PC-3 (cell line): ENCODE measurements at regions not wholly inside any gene's neighbourhood (a gene's known extent, or its start where the extent isn't known, plus 50 kb on each side); places are given as distances from the start of the nearest gene placed in this dataset.
A peak's percentile ranks its signal among the peaks of the same experiment; 100 is the strongest.

ENCODE experiments used
- ATAC-seq: fragments of 200-7000 bp; cut with Tn5 transposase; 2 replicates; pipeline ENCODE4 v1.9.1; 2020; ENCODE audit warnings: mild to moderate bottlenecking, moderate library complexity
- BruUV-seq: library from RNA; stranded (reverse); fragments of 400-500 nt; replicated peaks from 2 replicates; lab custom pipeline; 2021; lab: Mats Ljungman, UMichigan
- CTCF ChIA-PET: fragments of 300-600 bp; sonication (Branson Sonifier 250); formaldehyde crosslinking; loops from one replicate; lab custom pipeline; 2022; ENCODE audit warnings: antibody characterized with exemption; lab: Charles Lee
- POLR2A ChIA-PET: fragments of 300-600 bp; sonication (Branson Sonifier 250); formaldehyde crosslinking; loops from one replicate; lab custom pipeline; 2022; ENCODE audit warnings: antibody characterized with exemption; ENCODE audit not compliant: unreplicated experiment; lab: Charles Lee
- DNase-seq: peaks from one replicate; pipeline ENCODE4 v3.0.0-alpha.2; 2015
- H2AFZ ChIP-seq: fragments of 300-600 bp; sonication (generic); 2 replicates; pipeline ENCODE4 v1.6.0; 2016; ENCODE audit warnings: antibody characterized with exemption, low read length
- H3F3A ChIP-seq: fragments of 300-600 bp; sonication (generic); one replicate; pipeline ENCODE4 v1.6.0; 2017; ENCODE audit warnings: antibody characterized with exemption, low read length, control low read depth, mild to moderate bottlenecking; ENCODE audit not compliant: unreplicated experiment
- H3K27ac ChIP-seq: fragments of 300-600 bp; sonication (generic); 2 replicates; pipeline ENCODE4 v1.5.1; 2016; ENCODE audit warnings: mild to moderate bottlenecking, low read length
- H3K27me3 ChIP-seq: fragments of 300-600 bp; sonication (generic); 2 replicates; pipeline ENCODE4 v1.6.1; 2016; ENCODE audit warnings: low read length, mixed read lengths
- H3K36me3 ChIP-seq: fragments of 300-600 bp; sonication (generic); 2 replicates; pipeline ENCODE4 v1.6.1; 2016; ENCODE audit warnings: low read depth, mixed run types, low read length, mixed read lengths
- H3K4me1 ChIP-seq: fragments of 300-600 bp; sonication (generic); 2 replicates; pipeline ENCODE4 v1.5.1; 2016; ENCODE audit warnings: low read length; ENCODE audit not compliant: insufficient read depth
- H3K4me2 ChIP-seq: fragments of 300-600 bp; sonication (generic); 2 replicates; pipeline ENCODE4 v1.6.0; 2016; ENCODE audit warnings: low read length
- H3K4me3 ChIP-seq: fragments of 300-600 bp; sonication (generic); 2 replicates; pipeline ENCODE4 v1.5.1; 2016; ENCODE audit warnings: mild to moderate bottlenecking, low read length, mixed read lengths
- H3K79me2 ChIP-seq: fragments of 300-600 bp; sonication (generic); 2 replicates; pipeline ENCODE4 v1.6.1; 2017; ENCODE audit warnings: low read length, mixed read lengths
- H3K9ac ChIP-seq: fragments of 300-600 bp; sonication (generic); 2 replicates; pipeline ENCODE4 v1.6.0; 2016; ENCODE audit warnings: mild to moderate bottlenecking, low read length
- H3K9me2 ChIP-seq: fragments of 300-600 bp; sonication (generic); replicated peaks from 2 replicates; pipeline ENCODE4 v1.6.1; 2016; ENCODE audit warnings: mixed run types, low read length, mixed read lengths
- H3K9me3 ChIP-seq: fragments of 300-600 bp; sonication (generic); 2 replicates; pipeline ENCODE4 v1.6.1; 2016; ENCODE audit warnings: low read length, mixed read lengths
- H4K20me1 ChIP-seq: fragments of 300-600 bp; sonication (generic); 2 replicates; pipeline ENCODE4 v1.6.1; 2016; ENCODE audit warnings: low read length, mixed read lengths
- EZH2 ChIP-seq: fragments of 300-600 bp; sonication (generic); IDR thresholded peaks from one replicate; pipeline ENCODE4 v1.6.1; 2017; ENCODE audit warnings: antibody characterized with exemption, mild to moderate bottlenecking, low read length; ENCODE audit not compliant: unreplicated experiment
- EZH2phosphoT487 ChIP-seq: fragments of 300-600 bp; sonication (generic); IDR thresholded peaks from 2 replicates; pipeline ENCODE4 v1.6.1; 2018; ENCODE audit warnings: mild to moderate bottlenecking, antibody characterized with exemption, low read length, borderline replicate concordance
- intact Hi-C: fragments of 100-400 bp; cut with micrococcal nuclease; formaldehyde crosslinking; loops from 2 replicates; pipeline ENCODE4 v1.9.0; 2023
- TF ChIP-seq, protein P1 (sequence below): fragments of 300-600 bp; sonication (generic); conservative IDR thresholded peaks from 2 replicates; pipeline ENCODE4 v1.5.1; 2017; ENCODE audit warnings: antibody characterized with exemption, low read depth, mild to moderate bottlenecking, low read length

DNA sequence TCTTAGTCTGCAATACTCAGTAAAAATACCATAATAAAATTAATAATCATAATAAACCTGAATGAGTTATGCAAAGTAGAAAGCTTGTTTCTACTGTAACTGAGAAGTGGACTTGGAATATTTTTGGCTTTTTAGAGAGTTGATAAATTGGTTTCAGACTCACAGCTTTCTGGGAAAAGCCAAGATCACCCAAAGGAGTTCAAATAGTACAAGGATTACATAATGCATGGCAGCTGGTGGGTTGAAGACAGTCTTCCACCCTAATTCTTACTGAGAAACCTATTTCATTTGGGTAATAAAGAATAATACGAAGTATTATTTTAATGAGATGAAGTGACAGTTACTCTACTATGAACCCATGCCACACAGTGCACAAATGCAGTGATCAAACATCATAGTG lies 139.4 kb upstream of the KLF12 start:
- no peak overlapping the region for H3K27ac ChIP-seq
- H2AFZ ChIP-seq = no peak overlapping the region
- H3K79me2 ChIP-seq = no peaks in the 10 kb centered on the region
- no peak for DNase-seq
- no peak overlapping the region for H3K9ac ChIP-seq
- intact Hi-C loops = no loop called here
- no peaks in the 10 kb centered on the region for H3K36me3 ChIP-seq
- TF ChIP-seq EZH2phosphoT487 = no peak
- no peak for TF ChIP-seq EZH2
- TF ChIP-seq, protein P1, sequence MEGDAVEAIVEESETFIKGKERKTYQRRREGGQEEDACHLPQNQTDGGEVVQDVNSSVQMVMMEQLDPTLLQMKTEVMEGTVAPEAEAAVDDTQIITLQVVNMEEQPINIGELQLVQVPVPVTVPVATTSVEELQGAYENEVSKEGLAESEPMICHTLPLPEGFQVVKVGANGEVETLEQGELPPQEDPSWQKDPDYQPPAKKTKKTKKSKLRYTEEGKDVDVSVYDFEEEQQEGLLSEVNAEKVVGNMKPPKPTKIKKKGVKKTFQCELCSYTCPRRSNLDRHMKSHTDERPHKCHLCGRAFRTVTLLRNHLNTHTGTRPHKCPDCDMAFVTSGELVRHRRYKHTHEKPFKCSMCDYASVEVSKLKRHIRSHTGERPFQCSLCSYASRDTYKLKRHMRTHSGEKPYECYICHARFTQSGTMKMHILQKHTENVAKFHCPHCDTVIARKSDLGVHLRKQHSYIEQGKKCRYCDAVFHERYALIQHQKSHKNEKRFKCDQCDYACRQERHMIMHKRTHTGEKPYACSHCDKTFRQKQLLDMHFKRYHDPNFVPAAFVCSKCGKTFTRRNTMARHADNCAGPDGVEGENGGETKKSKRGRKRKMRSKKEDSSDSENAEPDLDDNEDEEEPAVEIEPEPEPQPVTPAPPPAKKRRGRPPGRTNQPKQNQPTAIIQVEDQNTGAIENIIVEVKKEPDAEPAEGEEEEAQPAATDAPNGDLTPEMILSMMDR = no peak
- no peak overlapping the region for H3K4me2 ChIP-seq
- ChIA-PET CTCF (no interaction called here), POLR2A (no interaction called here)
- H3K9me3 ChIP-seq = no peaks in the 10 kb centered on the region
- peaks cover 16% of the 10 kb centered on the region for H3K4me1 ChIP-seq
- no peak overlapping the region for H3K4me3 ChIP-seq
- H3K9me2 ChIP-seq = no peaks in the 10 kb centered on the region
- no peaks in the 10 kb centered on the region for H3K27me3 ChIP-seq
- ATAC-seq = no peak
- no peaks in the 10 kb centered on the region for H3F3A ChIP-seq
- BruUV-seq = no TSS peak
- no peaks in the 10 kb centered on the region for H4K20me1 ChIP-seq

GRCh38 chr13:74272826-74273225 lies 138.6 kb upstream of the KLF12 start:
- H3K79me2 ChIP-seq = no peaks in the 10 kb centered on the region
- H3K9me2 ChIP-seq = no peaks in the 10 kb centered on the region
- POLR2A ChIA-PET = no interaction called here
- TF ChIP-seq, protein P1 = no peak
- no peak for TF ChIP-seq EZH2
- TF ChIP-seq EZH2phosphoT487 = no peak
- no peak overlapping the region for H2AFZ ChIP-seq
- intact Hi-C loops = no loop called here
- CTCF ChIA-PET = no interaction called here
- H3K4me1 ChIP-seq = peaks cover 16% of the 10 kb centered on the region
- no peaks in the 10 kb centered on the region for H3K36me3 ChIP-seq
- H3K9me3 ChIP-seq = no peaks in the 10 kb centered on the region
- H3K27ac ChIP-seq = no peak overlapping the region
- no peak overlapping the region for H3K9ac ChIP-seq
- H4K20me1 ChIP-seq = no peaks in the 10 kb centered on the region
- H3K27me3 ChIP-seq = no peaks in the 10 kb centered on the region
- ATAC-seq (no peak), DNase-seq (no peak)
- no peak overlapping the region for H3K4me3 ChIP-seq
- H3F3A ChIP-seq = no peaks in the 10 kb centered on the region
- H3K4me2 ChIP-seq = no peak overlapping the region
- no TSS peak for BruUV-seq

DNA sequence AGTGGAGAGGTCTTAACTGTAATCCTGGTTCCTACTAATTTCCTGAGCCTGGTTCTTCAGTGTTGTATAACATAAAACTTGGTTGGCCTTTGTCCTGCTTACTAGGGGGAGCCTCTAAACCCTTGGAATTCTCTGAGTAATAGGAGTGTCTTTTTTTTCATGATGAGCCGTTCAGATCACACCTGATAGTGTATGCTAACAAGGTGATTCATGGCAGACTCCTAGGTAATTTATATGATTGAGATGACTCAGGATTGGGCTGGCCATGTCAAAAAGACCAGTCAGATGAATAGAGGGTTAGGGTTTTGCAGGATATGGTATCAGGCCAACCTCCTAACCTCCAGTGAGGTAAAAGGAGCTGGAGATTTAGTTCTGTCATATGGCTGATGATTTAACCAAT lies 135.8 kb upstream of the KLF12 start:
- TF ChIP-seq, protein P1 = no peak
- TF ChIP-seq EZH2 = no peak
- no peak for TF ChIP-seq EZH2phosphoT487
- H3K36me3 ChIP-seq = no peaks in the 10 kb centered on the region
- H3K9me3 ChIP-seq = no peaks in the 10 kb centered on the region
- ChIA-PET POLR2A (no interaction called here), CTCF (interaction anchor here (0.5 kb wide), 1 partner anchor 17 kb away, joined by 3 read pairs; no protein-coding TSS in a partner anchor)
- peak overlapping the region; percentile 76 for H3K27ac ChIP-seq
- H3K4me3 ChIP-seq = no peak overlapping the region
- no TSS peak for BruUV-seq
- H3K79me2 ChIP-seq = no peaks in the 10 kb centered on the region
- ATAC-seq (peak; percentile 96), DNase-seq (peak; percentile 85)
- peak overlapping the region; percentile 67 for H3K4me2 ChIP-seq
- no peak overlapping the region for H2AFZ ChIP-seq
- intact Hi-C loops = no loop called here
- peaks cover 16% of the 10 kb centered on the region for H3K4me1 ChIP-seq
- H3K27me3 ChIP-seq = no peaks in the 10 kb centered on the region
- H3K9me2 ChIP-seq = no peaks in the 10 kb centered on the region
- H3F3A ChIP-seq = no peaks in the 10 kb centered on the region
- H3K9ac ChIP-seq = 0 out of 2 replicates have a peak overlapping the region, but pooled peaks have one; percentile 29
- H4K20me1 ChIP-seq = no peaks in the 10 kb centered on the region
